ENCODE measurements at regions not wholly inside any gene's neighbourhood (a gene's known extent, or its start where the extent isn't known, plus 50 kb on each side); places are given as distances from the start of the nearest gene placed in this dataset.

GRCh38 chr15:95304151-95304946 is 1026.2 kb upstream of the NR2F2 start:
- no peak for TF ChIP-seq CTCF (conservative IDR thresholded peaks at IDR 0.05 in 1 of 2, IDR thresholded peaks at IDR 0.05 in 1 of 2; ENCODE audit: extremely low read depth in 1 of 2, insufficient read depth in 1 of 2, low read depth in 1 of 2, low read length in 2 of 2)
- TF ChIP-seq EZH2 (IDR thresholded peaks at IDR 0.05; ENCODE audit: borderline replicate concordance, low read length): no peak
